Right lobe of liver (tissue), 4 donors: ENCODE measurements at regions not wholly inside any gene's neighbourhood (a gene's known extent, or its start where the extent isn't known, plus 50 kb on each side); places are given as distances from the start of the nearest gene placed in this dataset.

Source experiments
- CTCF ChIP-seq, 4 donors: fragments of 200-600 bp in 3 of 4; fragments of 450-650 bp in 1 of 4; IDR thresholded peaks; one replicate each; pipeline versions ENCODE4 v1.5.1 to v1.8.0; 2016 to 2022; ENCODE audit warnings: antibody characterized with exemption in 4 of 4, mild to moderate bottlenecking in 2 of 4
- POLR2A ChIP-seq: fragments of 450-650 bp; IDR thresholded peaks from one replicate; pipeline ENCODE4 v1.6.1; 2017; ENCODE audit warnings: antibody characterized with exemption, mild to moderate bottlenecking
- donor health status: DM: no; HTN: no; CAD: no.
- donor health status: DM: no; HTN: no; CAD: no.
- donor health status: DM: no; HTN: yes; CAD: no.

GRCh38 chr1:112788561-112788960 is 73.4 kb upstream of the PPM1J start:
- TF ChIP-seq CTCF (IDR thresholded peaks at IDR 0.05) (no peak), POLR2A (no peak)
